Myocyte (in vitro differentiated cells): ENCODE measurements at regions not wholly inside any gene's neighbourhood (a gene's known extent, or its start where the extent isn't known, plus 50 kb on each side); places are given as distances from the start of the nearest gene placed in this dataset.

Experiments used
- DNase-seq: peaks from one replicate; pipeline ENCODE4 v3.0.0-alpha.2; 2012; ENCODE audit warnings: low read depth

- DNase-seq, result no peak
These were observed 270.8 kb upstream of the TOPAZ1 start for GRCh38 chr3:43970920-43971319.

- DNase-seq, result no peak
These were observed 270.2 kb upstream of the TOPAZ1 start for GRCh38 chr3:43971486-43971885.

GRCh38 chr3:43978708-43979107, 263.0 kb upstream of the TOPAZ1 start:
- no peak for DNase-seq

DNA sequence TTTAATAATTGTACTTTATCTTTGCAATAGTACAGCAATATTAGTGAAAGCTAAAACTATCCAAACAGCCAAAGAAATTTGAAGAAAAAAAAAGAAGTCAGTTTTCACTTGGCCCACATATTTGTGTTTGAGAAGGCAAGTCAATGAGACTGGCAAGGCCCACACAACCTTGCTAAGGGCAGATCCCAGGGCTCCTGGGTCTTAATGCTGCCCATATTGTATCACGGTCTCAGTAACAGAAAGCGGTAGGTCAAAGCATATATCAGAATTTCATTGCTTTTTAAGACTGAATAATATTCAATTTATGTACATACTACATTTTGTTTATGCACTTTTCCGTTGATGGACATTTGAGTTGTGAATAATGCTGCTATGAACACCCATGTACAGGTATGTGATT, 262.0 kb upstream of the TOPAZ1 start:
- DNase-seq, result no peak

- no peak for DNase-seq
These were observed 246.8 kb upstream of the TOPAZ1 start for GRCh38 chr3:43994657-43995546.

DNA sequence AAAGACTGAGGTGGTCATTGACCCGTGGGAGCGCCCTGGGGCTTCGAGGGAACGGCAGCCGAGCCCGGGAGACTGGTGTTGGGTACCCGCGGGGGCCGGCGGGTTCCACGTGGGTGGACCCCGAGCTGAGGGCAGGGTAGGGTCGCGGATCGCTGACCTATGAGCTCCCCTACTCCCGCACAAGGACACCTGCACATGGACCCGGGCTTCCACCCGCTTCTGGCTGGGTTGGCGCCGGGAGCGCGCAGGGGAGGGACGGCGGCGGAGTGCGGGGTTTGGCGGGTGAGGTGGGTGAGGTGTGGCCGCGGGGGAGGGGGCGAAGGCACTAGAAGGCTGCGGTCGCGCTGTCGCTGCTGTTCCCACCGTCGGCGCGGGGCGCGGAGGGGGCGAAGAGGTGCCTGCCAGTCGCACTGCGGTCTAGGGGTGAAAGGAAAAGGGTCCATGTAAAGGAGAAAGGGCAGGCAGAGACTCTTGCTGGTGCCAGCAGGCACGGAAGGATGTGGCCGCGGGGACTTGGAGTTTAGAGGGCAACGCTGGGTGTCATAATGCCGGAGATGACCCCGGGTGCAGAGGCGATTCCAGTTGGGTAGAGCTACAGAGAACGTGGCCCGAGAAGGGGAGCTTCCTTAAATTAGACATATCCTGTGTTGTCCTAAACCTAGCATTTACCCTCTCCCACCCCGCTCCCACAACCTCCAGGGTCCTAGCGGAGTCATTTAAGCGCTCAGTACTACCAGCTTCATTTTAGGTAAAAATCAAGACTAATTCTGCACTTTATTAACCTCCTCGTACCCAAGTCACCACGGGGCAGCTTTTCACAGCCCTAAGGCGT, 245.9 kb upstream of the TOPAZ1 start:
- no peak for DNase-seq

- DNase-seq, result peak; percentile 75
These were observed 245.0 kb upstream of the TOPAZ1 start for GRCh38 chr3:43996379-43997301.

DNA sequence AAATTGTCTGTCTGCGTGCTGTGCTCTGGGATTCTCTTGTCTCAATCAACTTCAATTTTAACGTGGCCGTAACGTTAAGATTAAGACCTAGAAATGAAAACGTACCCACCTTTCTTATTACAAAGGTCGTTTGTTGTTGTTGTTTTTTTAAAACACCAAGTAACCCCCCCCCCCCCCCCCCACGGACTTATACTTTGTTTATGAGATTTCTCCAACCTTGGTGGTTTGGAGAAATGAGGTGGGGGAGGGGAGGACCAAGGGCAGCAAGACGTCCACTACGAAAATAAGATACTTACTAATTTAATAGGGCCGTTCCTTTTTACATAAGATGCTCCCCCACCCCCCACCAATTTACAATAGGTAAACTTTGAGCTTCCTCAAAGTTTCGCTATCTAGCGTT, 244.4 kb upstream of the TOPAZ1 start:
- no peak for DNase-seq

- no peak for DNase-seq
These were observed 243.8 kb upstream of the TOPAZ1 start for GRCh38 chr3:43997788-43998369.

- no peak for DNase-seq
These were observed 243.3 kb upstream of the TOPAZ1 start for GRCh38 chr3:43998370-43998835.

GRCh38 chr3:43998836-43999727, 242.6 kb upstream of the TOPAZ1 start:
- peak; percentile 84 for DNase-seq

DNA sequence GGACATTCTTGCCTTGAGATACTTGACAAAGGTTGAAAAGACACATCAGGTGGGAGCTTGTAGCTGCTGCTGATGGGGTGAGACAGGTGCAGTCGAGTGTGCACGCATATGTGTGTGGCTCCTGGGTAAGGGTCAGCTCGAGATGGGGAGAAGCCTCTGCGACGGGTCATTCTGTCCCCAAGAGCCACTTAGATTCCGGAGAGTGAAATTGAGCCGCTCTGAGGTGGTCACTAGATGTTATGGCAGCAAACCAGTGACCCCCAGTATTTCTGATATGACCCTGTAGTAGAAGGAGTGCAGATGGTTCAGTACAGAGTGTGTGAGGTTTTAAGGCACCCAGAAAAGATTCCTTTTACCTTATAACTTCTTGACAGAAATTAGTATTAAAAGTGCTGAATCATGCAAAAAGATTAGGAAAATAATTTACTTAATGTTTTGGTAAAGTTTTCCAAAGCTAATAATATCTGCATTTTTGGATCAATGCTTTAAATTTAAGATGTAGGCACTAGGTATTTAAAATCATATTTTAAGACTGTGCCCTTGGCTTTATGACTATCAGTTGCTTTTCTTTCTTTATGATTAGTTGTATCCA, 241.9 kb upstream of the TOPAZ1 start:
- no peak for DNase-seq

DNA sequence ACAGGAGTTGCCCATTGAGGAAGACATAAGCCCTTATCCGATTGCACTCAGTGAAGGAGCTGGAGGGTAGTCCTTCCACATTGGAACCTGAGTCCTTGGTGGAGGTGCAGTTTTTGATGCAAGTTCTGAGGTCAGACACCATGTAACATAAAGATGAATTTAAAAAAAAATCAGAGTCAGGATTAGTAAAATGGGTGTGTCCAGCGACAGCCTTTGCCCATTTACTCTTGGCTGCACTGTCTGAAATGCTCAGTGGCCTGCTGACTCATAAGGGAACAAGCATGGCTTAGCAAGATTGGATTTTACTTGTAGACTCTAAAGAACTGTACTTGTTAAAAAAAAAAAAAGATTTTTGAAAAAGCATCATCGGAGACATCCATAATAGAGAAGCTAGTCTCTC, 241.1 kb upstream of the TOPAZ1 start:
- peak; percentile 58 for DNase-seq

- no peak for DNase-seq
These were observed 240.6 kb upstream of the TOPAZ1 start for GRCh38 chr3:44001072-44001471.

- DNase-seq, result no peak
These were observed 237.9 kb upstream of the TOPAZ1 start for GRCh38 chr3:44003801-44004200.

- DNase-seq, result no peak
These were observed 230.0 kb upstream of the TOPAZ1 start for GRCh38 chr3:44011680-44012079.

- DNase-seq, result peak; percentile 34
These were observed 229.4 kb upstream of the TOPAZ1 start for GRCh38 chr3:44012160-44012899.

DNA sequence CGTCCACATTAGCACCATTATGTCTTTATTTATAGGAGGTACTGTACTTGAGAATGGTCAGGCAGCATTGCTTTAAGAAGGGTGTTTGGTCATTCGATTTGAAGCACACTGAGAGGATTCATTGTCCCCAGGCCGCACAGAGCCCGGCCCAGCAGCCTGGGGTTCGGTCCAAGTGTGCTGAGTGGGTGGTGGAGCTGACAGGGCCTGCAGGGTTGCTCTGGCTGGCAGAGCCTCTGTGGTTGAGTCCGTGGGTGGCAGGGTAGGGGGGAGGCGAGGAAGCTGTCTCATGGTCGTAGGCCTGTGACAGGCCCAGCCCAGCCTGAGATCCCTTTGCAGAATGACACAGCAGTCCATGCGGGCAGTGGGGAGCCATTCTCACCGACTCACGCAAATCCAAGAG, 227.7 kb upstream of the TOPAZ1 start:
- peak; percentile 46 for DNase-seq

- no peak for DNase-seq
These were observed 226.5 kb upstream of the TOPAZ1 start for GRCh38 chr3:44015170-44015569.
